SK-N-MC (cell line): ENCODE measurements at regions not wholly inside any gene's neighbourhood (a gene's known extent, or its start where the extent isn't known, plus 50 kb on each side); places are given as distances from the start of the nearest gene placed in this dataset.

Experiments used
- EZH2 ChIP-seq: fragments of 200-600 bp; sonication (generic); IDR thresholded peaks from one replicate; pipeline ENCODE4 v1.6.1; 2017; ENCODE audit warnings: antibody characterized with exemption
- POLR2AphosphoS5 ChIP-seq: IDR thresholded peaks from 2 replicates; pipeline ENCODE4 v1.6.1; 2012; ENCODE audit warnings: mild to moderate bottlenecking, low read depth, low read length, borderline replicate concordance

DNA sequence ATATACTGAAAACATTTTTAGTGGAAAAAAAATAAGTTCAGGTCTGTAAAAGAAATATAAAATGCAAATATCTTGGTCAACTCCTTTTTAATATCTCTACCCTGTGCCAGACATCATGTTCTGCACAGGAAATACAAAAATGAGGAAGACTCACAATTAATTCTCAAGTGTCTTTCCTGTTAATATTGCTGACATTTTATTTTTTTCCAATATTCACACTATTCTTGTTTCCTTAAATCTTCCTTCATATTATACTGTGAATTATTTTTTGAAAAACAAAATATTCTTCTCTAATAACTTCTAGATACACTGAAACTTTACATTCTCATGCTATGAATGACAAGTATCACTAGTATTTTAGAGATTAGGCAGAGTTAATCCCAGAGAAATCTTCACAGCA, 334.7 kb upstream of the FTMT start:
- TF ChIP-seq EZH2 = no peak
- TF ChIP-seq POLR2AphosphoS5 = no peak
